Activated CD8-positive, alpha-beta memory T cell treated with anti-CD3 and anti-CD28 coated beads, Interleukin-2, amount 10 ng/mL, durations not matched to agents 7 days and 5 days (primary cell): ENCODE measurements at regions not wholly inside any gene's neighbourhood (a gene's known extent, or its start where the extent isn't known, plus 50 kb on each side); places are given as distances from the start of the nearest gene placed in this dataset.
"Not testable (repeated sequence)": the region's sequence is repeated elsewhere in the genome, so short reads cannot be mapped to it uniquely, and the experiment has no call there.

Source experiments
- ATAC-seq: fragments of 150-1000 bp; cut with Tn5 transposase; one replicate; pipeline ENCODE4 v1.10.0; 2021; ENCODE audit warnings: moderate library complexity
- CTCF ChIA-PET: fragments of 350-600 bp; sonication (Branson Sonifier 250); formaldehyde crosslinking; loops from one replicate; lab custom pipeline; 2021; ENCODE audit warnings: antibody characterized with exemption; lab: Charles Lee
- DNase-seq: peaks from one replicate; pipeline ENCODE4 v3.0.0-alpha.2; 2020
- H3K27ac Mint-ChIP-seq: one replicate; pipeline ENCODE4 v1.8.0; 2021; ENCODE audit warnings: mild to moderate bottlenecking, mixed read lengths
- H3K27me3 Mint-ChIP-seq: one replicate; pipeline ENCODE4 v1.8.0; 2021; ENCODE audit warnings: mixed read lengths
- H3K36me3 Mint-ChIP-seq: one replicate; pipeline ENCODE4 v1.8.0; 2021; ENCODE audit warnings: mild to moderate bottlenecking, mixed read lengths
- H3K4me1 Mint-ChIP-seq: one replicate; pipeline ENCODE4 v1.8.0; 2021; ENCODE audit warnings: mixed read lengths
- H3K4me3 Mint-ChIP-seq: one replicate; pipeline ENCODE4 v1.8.0; 2021; ENCODE audit warnings: mild to moderate bottlenecking, moderate library complexity, mixed read lengths
- H3K9me3 Mint-ChIP-seq: one replicate; pipeline ENCODE4 v1.8.0; 2022; ENCODE audit warnings: low read depth, mixed read lengths

DNA sequence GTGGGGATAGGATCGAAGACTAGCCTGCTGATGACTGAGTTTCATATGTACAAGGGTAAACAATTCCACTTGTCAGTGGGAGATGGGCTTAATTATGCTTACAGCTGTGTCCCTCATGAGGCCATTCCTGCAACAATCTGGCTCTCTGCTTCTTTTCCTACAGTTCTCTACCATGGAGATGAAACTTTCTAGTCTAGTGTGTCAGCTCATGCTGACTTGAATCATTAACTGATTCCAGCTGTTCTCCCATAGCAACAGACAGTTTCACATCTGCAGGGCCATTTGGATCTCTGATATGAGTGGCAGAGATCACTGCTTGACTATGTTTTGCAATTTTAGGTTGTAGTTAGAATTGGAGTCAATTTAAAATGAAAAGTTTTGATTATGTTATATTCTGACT lies 1251.7 kb upstream of the RAG2 start:
- DNase-seq (no peak), ATAC-seq (no peak)
- CTCF ChIA-PET: no interaction called here
- H3K4me1 Mint-ChIP-seq: no peaks in the 10 kb centered on the region
- no peaks in the 10 kb centered on the region for H3K27me3 Mint-ChIP-seq
- peaks cover 12% of the 10 kb centered on the region for H3K9me3 Mint-ChIP-seq
- H3K36me3 Mint-ChIP-seq: no peaks in the 10 kb centered on the region
- H3K27ac Mint-ChIP-seq: no peak overlapping the region
- H3K4me3 Mint-ChIP-seq: no peak overlapping the region

DNA sequence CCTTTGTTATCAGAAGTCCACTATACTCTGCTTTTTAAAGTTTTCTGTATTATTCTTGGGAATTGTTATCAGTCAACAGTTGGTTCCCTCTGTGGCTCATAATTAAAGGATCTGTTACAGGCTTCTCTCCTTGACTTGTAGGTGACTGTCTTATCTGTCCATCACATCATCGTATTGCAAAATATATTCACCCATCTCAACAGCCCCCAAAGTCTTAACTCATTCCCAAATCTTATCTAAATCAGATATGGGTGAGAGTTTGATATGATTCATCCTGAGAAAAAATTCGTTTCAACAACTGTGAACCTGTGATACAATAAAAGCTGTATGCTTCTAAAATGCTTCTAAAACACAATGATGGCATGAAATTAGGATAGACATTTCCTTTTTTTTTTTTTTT lies 1245.6 kb upstream of the RAG2 start:
- Mint-ChIP-seq H3K27me3 (no peaks in the 10 kb centered on the region), H3K4me1 (no peaks in the 10 kb centered on the region), H3K4me3 (no peak overlapping the region), H3K36me3 (no peaks in the 10 kb centered on the region), H3K9me3 (peaks cover 8% of the 10 kb centered on the region), H3K27ac (no peak overlapping the region)
- CTCF ChIA-PET: no interaction called here
- ATAC-seq (no peak), DNase-seq (no peak)

DNA sequence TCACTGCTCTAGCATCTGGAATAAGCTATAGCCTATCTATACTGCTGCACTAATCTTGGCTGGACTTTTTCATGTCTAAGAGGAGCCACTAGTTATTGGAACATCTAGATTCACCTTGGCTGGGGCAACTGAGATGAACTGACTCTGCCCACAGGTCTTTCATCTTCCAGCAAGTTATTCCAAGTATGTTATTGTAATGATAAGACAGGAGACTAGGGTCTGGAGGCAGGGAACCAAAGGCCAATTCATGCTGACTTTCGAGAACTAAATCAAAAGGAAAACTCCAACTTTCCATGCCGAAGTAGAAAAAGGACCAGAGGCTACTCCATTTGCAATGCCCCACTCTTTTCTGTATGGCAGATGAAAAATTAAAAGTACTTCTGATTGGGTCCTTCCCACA lies 1243.0 kb upstream of the RAG2 start:
- Mint-ChIP-seq H3K4me3 (no peak overlapping the region), H3K36me3 (no peaks in the 10 kb centered on the region), H3K9me3 (peaks cover 9% of the 10 kb centered on the region), H3K27me3 (no peaks in the 10 kb centered on the region), H3K27ac (no peak overlapping the region), H3K4me1 (no peaks in the 10 kb centered on the region)
- no peak for DNase-seq
- no peak for ATAC-seq
- CTCF ChIA-PET: no interaction called here

DNA sequence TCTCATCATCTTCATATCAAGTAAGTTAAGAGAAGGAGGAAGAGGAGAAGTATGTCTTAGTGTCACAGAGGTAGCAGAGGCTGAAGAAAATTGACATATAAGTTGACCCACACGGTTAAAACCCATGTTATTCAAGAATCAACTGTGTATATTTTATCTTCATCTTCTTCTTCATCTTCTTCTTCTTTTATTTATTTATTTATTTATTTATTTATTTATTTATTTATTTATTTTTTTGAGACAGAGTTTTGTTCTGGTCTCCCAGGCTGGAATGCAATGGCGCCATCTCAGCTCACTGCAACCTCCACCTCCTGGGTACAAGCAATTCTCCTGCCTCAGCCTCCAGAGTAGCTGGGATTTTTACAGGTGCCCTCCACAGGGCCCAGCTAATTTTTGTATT lies 1242.3 kb upstream of the RAG2 start:
- not testable (repeated sequence) for ATAC-seq, H3K4me3 Mint-ChIP-seq

DNA sequence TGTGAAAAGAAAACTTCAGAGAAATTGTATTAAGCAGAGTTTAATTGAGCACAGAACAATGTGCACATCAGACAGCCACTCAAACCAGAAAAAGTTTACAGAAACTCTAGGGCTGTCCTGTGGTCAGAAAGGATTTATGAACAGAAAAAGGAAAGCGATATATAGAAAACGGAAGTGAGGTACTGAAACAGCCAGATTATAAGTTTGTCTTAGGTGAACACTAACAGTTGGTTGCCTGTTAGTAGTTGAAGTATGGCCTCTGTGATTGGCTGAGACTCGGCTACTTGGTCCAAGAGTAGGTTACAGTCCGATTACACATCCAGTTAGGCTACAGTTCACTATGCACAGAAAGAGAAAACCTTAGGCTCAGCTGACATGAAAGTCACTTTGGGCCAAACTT lies 1232.5 kb upstream of the RAG2 start:
- peaks cover 7% of the 10 kb centered on the region for H3K9me3 Mint-ChIP-seq
- H3K4me3 Mint-ChIP-seq: no peak overlapping the region
- no peak overlapping the region for H3K27ac Mint-ChIP-seq
- no peaks in the 10 kb centered on the region for H3K4me1 Mint-ChIP-seq
- DNase-seq: no peak
- no peaks in the 10 kb centered on the region for H3K27me3 Mint-ChIP-seq
- no peak for ATAC-seq
- H3K36me3 Mint-ChIP-seq: no peaks in the 10 kb centered on the region
- CTCF ChIA-PET: no interaction called here

More for the DNA sequence above, 1242.3 kb upstream of the RAG2 start:
- H3K9me3 Mint-ChIP-seq, CTCF ChIA-PET, H3K27me3 Mint-ChIP-seq, H3K4me1 Mint-ChIP-seq, H3K36me3 Mint-ChIP-seq, H3K27ac Mint-ChIP-seq, DNase-seq: not testable (repeated sequence)

DNA sequence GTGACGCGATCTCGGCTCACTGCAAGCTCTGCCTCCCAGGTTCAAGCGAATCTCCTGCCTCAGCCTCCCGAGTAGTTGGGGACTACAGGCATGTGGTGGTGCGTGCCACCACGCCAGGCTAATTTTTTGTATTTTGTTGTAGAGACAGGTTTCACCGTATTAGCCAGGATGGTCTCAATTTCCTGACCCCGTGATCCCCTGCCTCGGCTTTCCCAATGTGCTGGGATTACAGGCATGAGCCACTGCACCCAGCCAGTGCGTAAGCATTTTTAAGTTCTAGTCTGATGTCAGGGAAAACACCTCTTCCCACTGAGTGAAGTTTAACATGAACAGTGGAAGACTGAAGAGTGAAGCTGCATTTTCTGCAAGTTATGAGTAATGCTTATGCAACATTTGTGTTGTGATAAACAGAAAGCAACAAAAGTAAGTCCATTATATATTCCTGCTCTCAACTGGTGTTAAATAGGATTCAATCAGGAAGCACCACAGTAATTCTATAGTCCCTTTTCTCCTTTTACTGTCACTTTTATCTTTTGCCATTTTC lies 1219.8 kb upstream of the RAG2 start:
- no peak for DNase-seq
- Mint-ChIP-seq H3K4me1 (no peaks in the 10 kb centered on the region), H3K9me3 (peaks cover 7% of the 10 kb centered on the region), H3K27ac (no peak overlapping the region), H3K4me3 (no peak overlapping the region), H3K27me3 (no peaks in the 10 kb centered on the region), H3K36me3 (no peaks in the 10 kb centered on the region)
- no peak for ATAC-seq
- CTCF ChIA-PET: no interaction called here

DNA sequence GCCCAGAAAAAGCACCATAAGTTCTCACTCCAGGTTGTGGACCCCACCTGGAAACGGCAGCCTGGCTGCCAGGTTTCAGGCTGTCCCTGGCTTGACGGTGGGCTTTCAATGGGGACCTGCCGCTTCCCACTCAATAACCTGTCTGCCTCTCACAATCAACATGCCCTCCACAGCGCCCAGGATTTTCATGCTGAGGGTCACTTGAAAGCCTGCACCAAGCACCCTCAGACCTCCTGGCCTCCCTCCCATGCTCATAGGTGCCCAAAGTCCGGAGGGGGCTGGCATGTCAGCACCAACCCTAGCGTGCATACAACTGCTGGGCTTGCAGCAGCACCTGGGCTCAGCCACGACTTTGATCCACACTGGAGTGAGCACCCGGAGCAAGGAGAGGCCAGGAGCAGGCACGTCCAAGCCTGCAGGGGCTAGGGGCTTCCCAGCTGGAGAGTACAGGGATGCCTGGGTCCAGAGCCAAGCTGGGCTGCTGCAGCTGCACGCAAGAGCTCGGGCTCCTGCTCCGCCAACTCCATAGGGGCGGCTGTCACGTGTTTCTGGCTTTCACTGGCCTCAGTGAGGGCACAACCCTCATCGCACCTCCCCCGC lies 1214.3 kb upstream of the RAG2 start:
- DNase-seq (no peak), ATAC-seq (no peak)
- CTCF ChIA-PET: no interaction called here
- Mint-ChIP-seq H3K4me1 (no peaks in the 10 kb centered on the region), H3K27me3 (no peaks in the 10 kb centered on the region), H3K4me3 (no peak overlapping the region), H3K36me3 (no peaks in the 10 kb centered on the region), H3K9me3 (peaks cover 4% of the 10 kb centered on the region), H3K27ac (no peak overlapping the region)

DNA sequence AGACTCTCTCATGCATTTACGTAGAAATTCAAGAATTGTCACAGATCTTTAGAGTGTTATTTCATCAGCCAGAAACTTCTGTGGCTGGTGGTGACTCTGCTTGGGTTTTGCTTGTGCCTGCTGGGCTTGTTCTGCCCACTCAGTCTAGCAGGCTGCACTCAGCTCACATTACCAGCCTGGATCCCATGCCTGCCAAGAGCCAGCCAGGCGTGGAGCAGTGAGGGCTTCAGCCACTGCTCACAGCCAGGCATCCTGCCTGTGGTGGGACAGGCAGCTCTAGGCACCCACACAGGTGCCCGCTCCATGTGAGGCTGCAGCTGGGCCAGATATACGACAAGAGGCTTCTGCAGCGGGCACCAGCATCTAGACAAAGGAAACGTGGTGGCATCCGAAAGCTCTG lies 1213.3 kb upstream of the RAG2 start:
- Mint-ChIP-seq H3K4me3 (no peak overlapping the region), H3K4me1 (no peaks in the 10 kb centered on the region), H3K27ac (no peak overlapping the region), H3K27me3 (no peaks in the 10 kb centered on the region), H3K9me3 (peaks cover 8% of the 10 kb centered on the region), H3K36me3 (no peaks in the 10 kb centered on the region)
- CTCF ChIA-PET: no interaction called here
- ATAC-seq (no peak), DNase-seq (no peak)

DNA sequence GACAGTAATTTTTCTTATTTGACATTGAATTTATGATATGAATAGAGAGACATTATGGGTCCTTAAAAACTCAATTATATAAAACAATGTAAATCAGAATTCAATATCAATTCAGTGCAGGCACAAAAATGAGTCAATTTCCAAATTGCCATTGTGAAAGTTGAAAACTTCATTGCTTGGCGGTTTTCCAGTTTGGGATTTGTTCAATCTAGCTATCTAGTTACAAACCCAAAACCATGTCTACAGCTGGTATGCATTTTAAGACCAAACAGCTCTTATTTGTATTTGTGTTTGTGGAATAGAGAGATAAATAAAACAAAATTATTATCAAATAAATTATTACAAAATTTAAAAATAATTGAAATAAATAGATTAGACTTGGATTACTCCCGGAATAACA lies 1206.6 kb upstream of the RAG2 start:
- Mint-ChIP-seq H3K36me3 (no peaks in the 10 kb centered on the region), H3K27me3 (no peaks in the 10 kb centered on the region), H3K4me3 (no peak overlapping the region), H3K4me1 (no peaks in the 10 kb centered on the region), H3K27ac (no peak overlapping the region), H3K9me3 (peaks cover 15% of the 10 kb centered on the region)
- CTCF ChIA-PET: no interaction called here
- DNase-seq: no peak
- ATAC-seq: no peak

DNA sequence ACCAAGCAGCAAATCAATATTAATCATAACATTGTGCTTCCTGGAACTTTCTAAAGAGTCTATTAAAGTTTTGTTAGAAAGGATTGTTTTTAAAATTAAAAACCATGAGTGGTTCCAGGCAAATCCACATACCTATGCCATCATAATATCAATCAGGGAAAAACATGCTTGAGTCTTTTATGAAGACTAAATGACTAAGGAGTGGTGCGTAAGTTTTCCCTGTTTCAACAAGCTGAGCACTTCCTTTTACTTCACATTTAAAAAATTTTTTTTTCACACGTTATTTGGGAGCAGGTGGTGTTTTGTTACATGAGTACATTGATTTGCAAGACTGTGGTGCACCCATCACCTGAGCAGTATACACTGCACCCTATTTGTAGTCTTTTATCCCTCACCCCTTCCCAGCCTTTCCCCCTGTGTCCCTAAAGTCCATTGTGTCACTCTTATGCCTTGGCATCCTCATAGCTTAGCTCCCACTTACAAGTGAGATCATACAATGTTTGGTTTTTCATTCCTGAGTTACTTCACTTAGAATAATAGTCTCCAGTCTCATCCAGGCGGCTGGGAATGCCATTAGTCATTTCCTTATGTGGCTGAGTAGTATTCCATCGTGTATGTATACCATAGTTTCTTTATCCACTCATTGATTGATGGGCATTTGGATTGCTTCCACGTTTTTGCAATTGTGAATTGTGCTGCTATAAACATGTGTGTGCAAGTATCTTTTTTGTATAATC lies 1190.3 kb upstream of the RAG2 start:
- H3K36me3 Mint-ChIP-seq: no peaks in the 10 kb centered on the region
- no peak for DNase-seq
- H3K4me1 Mint-ChIP-seq: no peaks in the 10 kb centered on the region
- H3K4me3 Mint-ChIP-seq: no peak overlapping the region
- no peaks in the 10 kb centered on the region for H3K27me3 Mint-ChIP-seq
- CTCF ChIA-PET: no interaction called here
- ATAC-seq: no peak
- no peak overlapping the region for H3K27ac Mint-ChIP-seq
- H3K9me3 Mint-ChIP-seq: peaks cover 3% of the 10 kb centered on the region

DNA sequence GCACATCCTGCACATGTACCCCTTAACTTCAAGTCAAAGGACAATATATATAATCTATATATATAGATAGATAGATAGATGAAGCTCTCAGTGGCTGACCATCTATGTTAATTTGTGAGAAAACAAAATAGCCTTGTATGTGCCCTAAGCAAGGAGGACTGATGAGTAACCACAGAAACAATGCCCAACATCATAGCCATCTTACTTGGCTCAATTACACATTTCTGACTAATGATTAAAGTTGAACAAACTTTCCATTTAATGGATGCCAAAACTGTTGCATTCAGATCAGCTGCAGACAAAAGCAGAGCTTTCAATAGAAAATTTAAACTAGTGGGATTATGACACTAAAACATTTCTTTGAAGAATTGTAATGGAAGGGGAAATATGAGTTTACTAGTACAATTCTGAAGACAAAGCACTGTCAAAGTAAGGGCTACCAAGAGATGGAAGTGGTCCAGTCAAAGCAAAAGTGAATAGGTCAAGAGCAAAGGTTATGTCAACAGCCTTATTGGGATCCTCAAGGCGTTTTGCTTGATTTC lies 1188.2 kb upstream of the RAG2 start:
- CTCF ChIA-PET: no interaction called here
- ATAC-seq (no peak), DNase-seq (no peak)
- Mint-ChIP-seq H3K27ac (no peak overlapping the region), H3K36me3 (no peaks in the 10 kb centered on the region), H3K9me3 (peaks cover 9% of the 10 kb centered on the region), H3K4me1 (no peaks in the 10 kb centered on the region), H3K4me3 (no peak overlapping the region), H3K27me3 (no peaks in the 10 kb centered on the region)

DNA sequence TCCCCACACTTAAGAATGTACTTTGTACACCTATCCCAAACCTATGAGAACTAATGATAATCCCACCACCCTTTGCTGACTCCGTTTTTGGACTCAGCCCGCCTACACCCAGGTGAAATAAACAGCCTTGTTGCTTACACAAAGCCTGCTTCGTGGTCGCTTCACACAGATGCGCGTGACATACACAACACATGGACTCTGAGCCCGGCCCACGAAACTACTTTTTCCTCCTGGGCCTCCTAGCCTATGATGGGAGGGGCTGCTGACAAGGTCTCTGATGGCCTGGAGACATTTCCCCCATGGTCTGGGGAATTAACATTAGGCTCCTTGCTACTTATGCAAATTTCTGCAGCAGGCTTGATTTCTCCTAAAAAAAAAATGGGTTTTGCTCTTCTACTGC lies 1176.4 kb upstream of the RAG2 start:
- ATAC-seq (no peak), DNase-seq (no peak)
- CTCF ChIA-PET: no interaction called here
- Mint-ChIP-seq H3K36me3 (no peaks in the 10 kb centered on the region), H3K4me1 (no peaks in the 10 kb centered on the region), H3K9me3 (peaks cover 13% of the 10 kb centered on the region), H3K27me3 (no peaks in the 10 kb centered on the region), H3K27ac (no peak overlapping the region), H3K4me3 (no peak overlapping the region)

DNA sequence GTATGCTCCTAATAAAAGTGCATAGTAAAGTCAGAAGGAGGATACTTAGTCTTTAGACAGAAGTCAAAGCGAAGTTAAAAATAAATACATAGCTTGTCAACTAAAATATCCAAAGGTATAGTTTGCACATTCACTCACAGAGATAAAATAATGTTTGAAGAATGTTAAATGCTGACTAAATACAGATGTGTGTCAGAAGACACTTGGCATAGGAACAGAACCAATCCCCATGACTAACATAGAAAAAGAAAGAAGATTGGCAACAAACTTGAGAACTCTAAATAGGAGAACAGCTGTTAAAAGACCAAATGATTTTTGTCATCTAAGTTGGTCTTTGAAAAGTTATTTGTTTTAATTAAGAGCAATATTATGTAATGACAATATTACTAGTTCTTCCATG lies 1172.1 kb upstream of the RAG2 start:
- DNase-seq: no peak
- Mint-ChIP-seq H3K36me3 (no peaks in the 10 kb centered on the region), H3K4me3 (no peak overlapping the region), H3K4me1 (no peaks in the 10 kb centered on the region), H3K27me3 (no peaks in the 10 kb centered on the region), H3K9me3 (peaks cover 8% of the 10 kb centered on the region), H3K27ac (no peak overlapping the region)
- CTCF ChIA-PET: no interaction called here
- ATAC-seq: no peak

DNA sequence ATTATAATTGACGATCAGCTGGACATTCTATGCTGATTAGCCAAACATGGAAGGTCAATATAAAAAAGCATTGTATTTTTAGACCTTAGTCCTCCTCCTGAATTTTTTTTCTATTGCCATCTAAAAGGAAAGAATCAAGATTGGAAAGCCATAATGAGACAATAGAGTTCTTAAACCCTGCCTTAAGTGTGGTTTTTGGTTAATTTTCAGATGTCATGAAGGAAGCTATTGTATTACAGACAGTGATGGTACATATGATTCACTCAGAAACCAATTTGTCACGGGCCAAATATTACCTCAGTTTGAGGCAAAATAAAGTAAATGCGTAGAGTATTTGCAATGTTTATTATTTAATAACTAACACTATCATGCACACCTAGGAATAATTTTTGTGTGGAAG lies 1164.0 kb upstream of the RAG2 start:
- no peaks in the 10 kb centered on the region for H3K36me3 Mint-ChIP-seq
- H3K27me3 Mint-ChIP-seq: no peaks in the 10 kb centered on the region
- ATAC-seq (no peak), DNase-seq (no peak)
- H3K27ac Mint-ChIP-seq: no peak overlapping the region
- CTCF ChIA-PET: no interaction called here
- no peaks in the 10 kb centered on the region for H3K4me1 Mint-ChIP-seq
- H3K4me3 Mint-ChIP-seq: no peak overlapping the region
- H3K9me3 Mint-ChIP-seq: peaks cover 13% of the 10 kb centered on the region
